WERI-Rb-1 (cell line): ENCODE measurements at regions not wholly inside any gene's neighbourhood (a gene's known extent, or its start where the extent isn't known, plus 50 kb on each side); places are given as distances from the start of the nearest gene placed in this dataset.
"Not testable (repeated sequence)": the region's sequence is repeated elsewhere in the genome, so short reads cannot be mapped to it uniquely, and the experiment has no call there.

Experiments used
- DNase-seq: peaks from one replicate; pipeline ENCODE4 v3.0.0-alpha.2; 2020
- H3K27ac ChIP-seq: fragments of 250-450 bp; sonication (Bioruptor Pico); 2 replicates; pipeline ENCODE4 v1.5.1; 2020; ENCODE audit warnings: mild to moderate bottlenecking, moderate library complexity
- H3K27me3 ChIP-seq: fragments of 250-450 bp; sonication (Bioruptor Pico); 2 replicates; pipeline ENCODE4 v1.5.1; 2021; ENCODE audit warnings: mild to moderate bottlenecking, low read depth, moderate library complexity; ENCODE audit not compliant: insufficient read depth, severe bottlenecking
- H3K36me3 ChIP-seq: fragments of 250-450 bp; sonication (Bioruptor Pico); 2 replicates; pipeline ENCODE4 v1.5.1; 2020; ENCODE audit warnings: mild to moderate bottlenecking, moderate library complexity
- H3K4me3 ChIP-seq: 2 replicates; pipeline ENCODE4 v1.5.1; 2011; ENCODE audit warnings: low read depth, mild to moderate bottlenecking, control low read depth, low read length
- H3K9me3 ChIP-seq: fragments of 250-450 bp; sonication (Bioruptor Pico); 2 replicates; pipeline ENCODE4 v1.5.1; 2021; ENCODE audit warnings: mild to moderate bottlenecking, moderate library complexity; ENCODE audit not compliant: severe bottlenecking
- TF ChIP-seq, protein P1 (sequence below): IDR thresholded peaks from 2 replicates; pipeline ENCODE4 v1.5.1; 2011; ENCODE audit warnings: low read depth, mild to moderate bottlenecking, control low read depth, inconsistent platforms, low read length

- H3K9me3 ChIP-seq, result peaks cover 2% of the 10 kb centered on the region
Measured at GRCh38 chr9:85871008-85871407, 69.9 kb upstream of the NAA35 start.

DNA sequence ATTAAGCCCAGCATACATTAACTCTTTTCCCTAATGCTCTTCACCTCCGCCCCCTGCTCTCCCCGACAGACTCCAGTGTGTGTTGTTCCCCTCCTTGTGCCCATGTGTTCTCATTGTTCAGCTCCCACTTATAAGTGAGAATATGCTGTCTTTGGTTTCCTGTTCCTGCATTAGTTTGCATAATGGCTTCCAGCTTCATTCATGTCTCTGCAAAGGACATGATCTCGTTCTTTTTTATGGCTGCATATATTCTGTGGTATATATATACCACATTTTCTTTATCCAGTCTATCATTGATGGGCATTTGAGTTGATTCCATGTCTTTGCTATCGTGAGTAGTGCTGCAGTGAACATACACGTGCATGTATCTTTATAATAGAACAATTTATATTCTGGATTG lies 69.3 kb upstream of the NAA35 start:
- H3K36me3 ChIP-seq, H3K9me3 ChIP-seq, DNase-seq, H3K27me3 ChIP-seq, H3K27ac ChIP-seq, H3K4me3 ChIP-seq: not testable (repeated sequence)

More at GRCh38 chr9:85871008-85871407, 69.9 kb upstream of the NAA35 start:
- TF ChIP-seq, protein P1, sequence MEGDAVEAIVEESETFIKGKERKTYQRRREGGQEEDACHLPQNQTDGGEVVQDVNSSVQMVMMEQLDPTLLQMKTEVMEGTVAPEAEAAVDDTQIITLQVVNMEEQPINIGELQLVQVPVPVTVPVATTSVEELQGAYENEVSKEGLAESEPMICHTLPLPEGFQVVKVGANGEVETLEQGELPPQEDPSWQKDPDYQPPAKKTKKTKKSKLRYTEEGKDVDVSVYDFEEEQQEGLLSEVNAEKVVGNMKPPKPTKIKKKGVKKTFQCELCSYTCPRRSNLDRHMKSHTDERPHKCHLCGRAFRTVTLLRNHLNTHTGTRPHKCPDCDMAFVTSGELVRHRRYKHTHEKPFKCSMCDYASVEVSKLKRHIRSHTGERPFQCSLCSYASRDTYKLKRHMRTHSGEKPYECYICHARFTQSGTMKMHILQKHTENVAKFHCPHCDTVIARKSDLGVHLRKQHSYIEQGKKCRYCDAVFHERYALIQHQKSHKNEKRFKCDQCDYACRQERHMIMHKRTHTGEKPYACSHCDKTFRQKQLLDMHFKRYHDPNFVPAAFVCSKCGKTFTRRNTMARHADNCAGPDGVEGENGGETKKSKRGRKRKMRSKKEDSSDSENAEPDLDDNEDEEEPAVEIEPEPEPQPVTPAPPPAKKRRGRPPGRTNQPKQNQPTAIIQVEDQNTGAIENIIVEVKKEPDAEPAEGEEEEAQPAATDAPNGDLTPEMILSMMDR, result no peak
- Histone ChIP-seq H3K27ac (no peak overlapping the region), H3K27me3 (no peaks in the 10 kb centered on the region), H3K36me3 (no peaks in the 10 kb centered on the region), H3K4me3 (no peak overlapping the region)
- no peak for DNase-seq

GRCh38 chr9:85872463-85872862 lies 68.5 kb upstream of the NAA35 start:
- Histone ChIP-seq H3K9me3 (no peaks in the 10 kb centered on the region), H3K36me3 (no peaks in the 10 kb centered on the region), H3K27me3 (no peaks in the 10 kb centered on the region), H3K27ac (no peak overlapping the region), H3K4me3 (no peak overlapping the region)
- no peak for DNase-seq
- TF ChIP-seq, protein P1, result no peak

DNA sequence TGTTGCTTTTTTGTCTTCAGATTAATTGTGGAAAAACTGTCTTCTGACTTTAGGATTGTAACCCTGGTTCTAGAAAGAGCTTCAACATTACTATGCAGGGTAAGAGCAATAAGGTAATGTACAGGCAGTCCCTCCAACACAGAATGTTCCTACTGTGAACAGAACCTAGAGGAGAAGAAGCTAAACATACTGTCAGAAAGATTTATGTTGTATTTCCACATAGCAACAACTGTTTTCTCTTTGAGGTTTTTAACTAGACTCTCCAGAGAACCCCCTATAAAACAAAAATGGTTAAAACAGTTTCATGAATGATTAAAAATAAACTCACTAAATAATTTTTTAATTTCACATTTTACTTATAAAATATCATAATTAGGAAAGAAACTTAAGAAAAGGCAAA lies 64.3 kb upstream of the NAA35 start:
- H3K9me3 ChIP-seq, result no peaks in the 10 kb centered on the region
- DNase-seq, result no peak
- H3K36me3 ChIP-seq, result no peaks in the 10 kb centered on the region
- no peaks in the 10 kb centered on the region for H3K27me3 ChIP-seq
- no peak overlapping the region for H3K27ac ChIP-seq
- no peak overlapping the region for H3K4me3 ChIP-seq
- TF ChIP-seq, protein P1, result no peak

DNA sequence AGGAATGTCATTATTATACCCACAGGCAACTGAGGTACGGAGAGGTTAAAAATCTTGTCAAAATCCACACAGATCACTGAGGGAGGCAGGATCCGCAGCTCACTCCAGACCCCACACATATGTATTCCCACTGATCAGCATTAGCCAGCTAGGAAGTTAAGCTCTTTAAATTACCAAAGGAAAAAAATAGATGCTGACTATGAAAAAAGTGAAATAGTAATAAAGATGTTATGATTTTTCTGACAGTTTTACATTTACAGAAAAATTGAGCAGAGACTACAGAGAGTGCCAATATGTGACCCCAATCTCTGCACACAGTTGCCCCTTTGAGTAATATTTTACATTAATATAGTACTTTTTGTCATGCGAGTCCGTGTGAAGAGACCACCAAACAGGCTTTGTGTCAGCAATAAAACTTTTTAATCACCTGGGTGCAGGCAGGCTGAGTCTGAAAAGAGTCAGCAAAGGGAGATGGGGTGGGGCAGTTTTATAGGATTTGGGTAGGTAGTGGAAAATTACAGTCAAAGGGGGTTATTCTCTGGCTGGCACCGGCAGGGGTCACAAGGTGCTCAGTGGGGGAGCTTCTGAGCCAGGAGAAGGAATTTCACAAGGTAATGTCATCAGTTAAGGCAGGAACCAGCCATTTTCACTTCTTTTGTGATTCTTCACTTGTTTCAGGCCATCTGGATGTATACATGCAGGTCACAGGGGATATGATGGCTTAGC lies 61.9 kb upstream of the NAA35 start:
- not testable (repeated sequence) for DNase-seq, H3K27ac ChIP-seq, H3K4me3 ChIP-seq, H3K27me3 ChIP-seq, H3K9me3 ChIP-seq, H3K36me3 ChIP-seq

GRCh38 chr9:85880507-85880906 lies 60.4 kb upstream of the NAA35 start:
- not testable (repeated sequence) for H3K4me3 ChIP-seq, DNase-seq, H3K27me3 ChIP-seq, H3K9me3 ChIP-seq, H3K27ac ChIP-seq, H3K36me3 ChIP-seq

GRCh38 chr9:85884256-85884655 lies 56.7 kb upstream of the NAA35 start:
- Histone ChIP-seq H3K9me3 (no peaks in the 10 kb centered on the region), H3K27me3 (no peaks in the 10 kb centered on the region), H3K27ac (no peak overlapping the region), H3K4me3 (no peak overlapping the region), H3K36me3 (no peaks in the 10 kb centered on the region)
- no peak for DNase-seq
- TF ChIP-seq, protein P1, result no peak
